Naive thymus-derived CD4-positive, alpha-beta T cell (primary cell): ENCODE measurements at regions not wholly inside any gene's neighbourhood (a gene's known extent, or its start where the extent isn't known, plus 50 kb on each side); places are given as distances from the start of the nearest gene placed in this dataset.
A peak's percentile ranks its signal among the peaks of the same experiment; 100 is the strongest.

Experiments used
- ATAC-seq: fragments of 150-1000 bp; cut with Tn5 transposase; 2 replicates; pipeline ENCODE4 v1.10.0; 2021; ENCODE audit warnings: mild to moderate bottlenecking, moderate library complexity
- CTCF ChIA-PET: fragments of 350-600 bp; sonication (Branson Sonifier 250); formaldehyde crosslinking; loops from one replicate; lab custom pipeline; 2021; ENCODE audit warnings: antibody characterized with exemption; lab: Charles Lee
- POLR2A ChIA-PET: fragments of 350-600 bp; sonication (Branson Sonifier 250); formaldehyde crosslinking; loops from one replicate; lab custom pipeline; 2021; ENCODE audit warnings: antibody characterized with exemption, inconsistent platforms; lab: Charles Lee
- DNase-seq, 9 donors: peaks; one replicate each; pipeline versions ENCODE4 v3.0.0 to v3.0.0-alpha.2; 2020 to 2022; ENCODE audit warnings: mixed read lengths in 1 of 9
- H3K27ac ChIP-seq: one replicate; pipeline ENCODE4 v1.7.0; 2013; ENCODE audit warnings: mild to moderate bottlenecking, low read depth, low read length, moderate library complexity
- H3K27me3 ChIP-seq, 2 donors: one replicate each; pipeline ENCODE4 v1.7.0; 2013; ENCODE audit warnings: low read length in 2 of 2, mild to moderate bottlenecking in 2 of 2, moderate library complexity in 2 of 2; ENCODE audit not compliant: control insufficient read depth in 2 of 2, insufficient read depth in 2 of 2
- H3K36me3 ChIP-seq, 3 experiments: 1 replicate in 2 of 3; 2 replicates in 1 of 3; pipeline ENCODE4 v1.7.0; 2013; ENCODE audit warnings: low read length in 3 of 3, mild to moderate bottlenecking in 3 of 3, moderate library complexity in 1 of 3; ENCODE audit not compliant: insufficient read depth in 3 of 3, control insufficient read depth in 2 of 3
- H3K4me1 ChIP-seq, 2 donors: one replicate each; pipeline ENCODE4 v1.7.0; 2013; ENCODE audit warnings: low read length in 2 of 2, mild to moderate bottlenecking in 2 of 2, moderate library complexity in 1 of 2; ENCODE audit not compliant: control insufficient read depth in 2 of 2, insufficient read depth in 2 of 2
- H3K4me3 ChIP-seq: 2 replicates; pipeline ENCODE4 v1.7.0; 2013; ENCODE audit warnings: mild to moderate bottlenecking, low read length
- H3K9me3 ChIP-seq, 3 experiments: 1 replicate in 2 of 3; 2 replicates in 1 of 3; pipeline ENCODE4 v1.7.0; 2013; ENCODE audit warnings: low read length in 3 of 3; ENCODE audit not compliant: control insufficient read depth in 2 of 3
- H3K27ac Mint-ChIP-seq, 9 donors: one replicate each; pipeline ENCODE4 v1.8.0; 2020 to 2022; ENCODE audit warnings: mixed read lengths in 9 of 9, mild to moderate bottlenecking in 8 of 9, moderate library complexity in 5 of 9, inconsistent platforms in 2 of 9
- H3K27me3 Mint-ChIP-seq, 5 donors: one replicate each; pipeline ENCODE4 v1.8.0; 2021 to 2022; ENCODE audit warnings: mixed read lengths in 5 of 5, mild to moderate bottlenecking in 1 of 5
- H3K36me3 Mint-ChIP-seq, 5 donors: one replicate each; pipeline ENCODE4 v1.8.0; 2020 to 2022; ENCODE audit warnings: mixed read lengths in 5 of 5, mild to moderate bottlenecking in 3 of 5, inconsistent platforms in 1 of 5
- H3K4me1 Mint-ChIP-seq, 7 donors: one replicate each; pipeline ENCODE4 v1.8.0; 2020 to 2022; ENCODE audit warnings: mixed read lengths in 7 of 7, mild to moderate bottlenecking in 3 of 7, inconsistent platforms in 1 of 7
- H3K4me3 Mint-ChIP-seq, 10 donors: one replicate each; pipeline ENCODE4 v1.8.0; 2020 to 2022; ENCODE audit warnings: mild to moderate bottlenecking in 10 of 10, mixed read lengths in 10 of 10, moderate library complexity in 6 of 10, inconsistent platforms in 2 of 10
- H3K9me3 Mint-ChIP-seq, 11 donors: one replicate each; pipeline ENCODE4 v1.8.0; 2020 to 2022; ENCODE audit warnings: mixed read lengths in 11 of 11, mild to moderate bottlenecking in 4 of 11, inconsistent platforms in 1 of 11, moderate library complexity in 1 of 11
- intact Hi-C, 2 donors: fragments of 100-400 bp; cut with micrococcal nuclease; formaldehyde crosslinking; loops; one replicate each; pipeline ENCODE4 v1.15.1; 2023

DNA sequence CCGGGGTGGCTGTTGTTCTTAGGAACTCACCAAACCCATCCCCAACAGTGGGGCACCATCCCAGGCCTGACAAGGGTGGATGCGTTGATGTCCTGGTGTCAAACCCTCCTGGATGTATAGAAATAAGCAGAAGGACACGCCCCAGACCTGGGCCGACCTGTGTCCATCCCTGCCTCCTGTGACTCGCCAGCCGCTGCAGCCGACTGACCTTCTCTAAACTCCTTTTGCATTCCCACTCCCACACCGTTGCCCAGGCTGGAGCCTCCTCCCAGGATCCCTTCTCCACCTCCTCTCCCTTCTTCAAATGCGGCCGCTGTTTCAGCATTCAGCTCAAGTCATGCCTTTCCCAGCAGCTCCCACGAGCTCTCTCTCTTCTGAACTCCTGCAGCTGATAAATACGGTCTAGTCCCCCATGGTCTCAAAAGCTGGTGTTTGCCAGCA is 213.2 kb upstream of the IER5L start:
- DNase-seq (no peak), ATAC-seq (no peak)
- no peaks in the 10 kb centered on the region for H3K36me3 Mint-ChIP-seq
- Histone ChIP-seq H3K9me3 (no peaks in the 10 kb centered on the region), H3K4me3 (no peak overlapping the region), H3K27me3 (no peaks in the 10 kb centered on the region), H3K36me3 (no peaks in the 10 kb centered on the region), H3K4me1 (no peaks in the 10 kb centered on the region), H3K27ac (no peak overlapping the region)
- H3K9me3 Mint-ChIP-seq: no peaks in the 10 kb centered on the region
- CTCF ChIA-PET: no interaction called here
- H3K27me3 Mint-ChIP-seq: peaks cover 0 to 4% (median 0%) of the 10 kb centered on the region in 5 donors
- intact Hi-C loops: no loop called here
- no peak overlapping the region for H3K4me3 Mint-ChIP-seq
- H3K4me1 Mint-ChIP-seq: no peaks in the 10 kb centered on the region
- POLR2A ChIA-PET: interaction anchor here (0.7 to 1.7 kb wide), 2 partner anchors 24 to 215 kb away, joined by 3 to 5 read pairs; no protein-coding TSS in a partner anchor
- no peak overlapping the region for H3K27ac Mint-ChIP-seq

GRCh38 chr9:129390541-129390940 is 212.5 kb upstream of the IER5L start:
- intact Hi-C loops: no loop called here
- H3K27ac Mint-ChIP-seq: no peak overlapping the region
- no peak overlapping the region for H3K4me3 ChIP-seq
- no peak overlapping the region for H3K4me3 Mint-ChIP-seq
- ChIA-PET CTCF (no interaction called here), POLR2A (interaction anchor here (0.7 to 1.7 kb wide), 2 partner anchors 24 to 215 kb away, joined by 3 to 5 read pairs; no protein-coding TSS in a partner anchor)
- H3K9me3 Mint-ChIP-seq: no peaks in the 10 kb centered on the region
- ATAC-seq: no peak
- no peaks in the 10 kb centered on the region for H3K4me1 Mint-ChIP-seq
- no peaks in the 10 kb centered on the region for H3K36me3 Mint-ChIP-seq
- no peaks in the 10 kb centered on the region for H3K4me1 ChIP-seq
- H3K27me3 ChIP-seq: no peaks in the 10 kb centered on the region
- no peak for DNase-seq
- H3K27ac ChIP-seq: no peak overlapping the region
- H3K9me3 ChIP-seq: no peaks in the 10 kb centered on the region
- H3K36me3 ChIP-seq: no peaks in the 10 kb centered on the region
- H3K27me3 Mint-ChIP-seq: peaks cover 0 to 4% (median 0%) of the 10 kb centered on the region in 5 donors

DNA sequence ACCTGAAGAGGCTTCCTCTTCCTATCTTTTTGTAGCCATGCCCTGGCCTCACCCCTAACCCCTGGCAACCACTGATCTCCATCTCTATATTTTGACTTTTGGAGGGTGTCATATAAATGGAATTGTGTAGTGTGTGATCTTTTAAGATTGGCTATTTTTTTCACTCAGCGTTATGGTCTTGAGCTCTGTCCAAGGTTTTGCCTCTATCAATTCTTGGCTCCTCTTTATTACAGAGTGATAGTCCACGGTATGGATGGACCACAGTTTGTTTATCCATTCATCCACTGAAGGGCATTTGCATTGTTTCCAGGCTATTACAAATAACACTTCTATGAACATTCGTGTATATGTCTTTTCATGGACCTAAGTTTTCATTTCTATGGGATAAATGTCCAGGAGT is 209.8 kb upstream of the IER5L start:
- H3K4me1 ChIP-seq: peaks cover 0 to 12% of the 10 kb centered on the region in 2 donors
- ChIA-PET CTCF (no interaction called here), POLR2A (no interaction called here)
- Mint-ChIP-seq H3K36me3 (no peaks in the 10 kb centered on the region), H3K27me3 (peaks cover 0 to 4% (median 0%) of the 10 kb centered on the region in 5 donors), H3K4me3 (peak overlapping the region in 1 of 10 donors; percentile 54), H3K9me3 (peaks cover 0 to 3% (median 0%) of the 10 kb centered on the region in 11 donors), H3K4me1 (peaks cover 5 to 19% (median 9%) of the 10 kb centered on the region in 7 donors), H3K27ac (peak overlapping the region in 5 of 9 donors; percentile 5 to 36 (median 23))
- H3K36me3 ChIP-seq: no peaks in the 10 kb centered on the region
- H3K27ac ChIP-seq: no peak overlapping the region
- H3K4me3 ChIP-seq: no peak overlapping the region
- intact Hi-C loops: no loop called here
- DNase-seq: no peak
- H3K27me3 ChIP-seq: no peaks in the 10 kb centered on the region
- H3K9me3 ChIP-seq: no peaks in the 10 kb centered on the region
- ATAC-seq: no peak

DNA sequence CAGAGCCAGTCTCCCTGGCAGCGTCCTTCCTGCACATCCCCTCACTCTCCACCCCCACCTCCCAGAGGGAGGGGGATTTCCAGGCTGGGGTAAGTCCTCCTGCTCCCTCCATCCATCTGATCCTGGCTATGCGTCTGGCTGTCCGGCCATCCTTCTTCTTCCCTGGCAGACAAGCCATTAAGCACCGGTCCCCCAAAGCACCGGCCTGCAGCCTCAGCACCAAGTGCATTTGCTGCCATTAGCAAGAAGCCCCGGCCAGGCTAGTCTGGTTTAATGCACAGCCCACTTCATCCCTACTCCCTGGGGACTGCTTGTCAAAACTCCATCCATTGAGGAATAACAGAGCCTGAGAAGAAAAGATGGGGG is 208.7 kb upstream of the IER5L start:
- ATAC-seq (no peak), DNase-seq (no peak)
- peaks cover 0 to 4% (median 0%) of the 10 kb centered on the region in 5 donors for H3K27me3 Mint-ChIP-seq
- intact Hi-C loops: no loop called here
- no peaks in the 10 kb centered on the region for H3K36me3 Mint-ChIP-seq
- ChIA-PET CTCF (interaction anchor here (1.0 kb wide), 1 partner anchor 255 kb away, joined by 3 read pairs; no protein-coding TSS in a partner anchor), POLR2A (no interaction called here)
- H3K27ac Mint-ChIP-seq: no peak overlapping the region
- H3K4me1 ChIP-seq: peaks cover 0 to 12% of the 10 kb centered on the region in 2 donors
- H3K9me3 Mint-ChIP-seq: peaks cover 0 to 3% (median 0%) of the 10 kb centered on the region in 11 donors
- no peaks in the 10 kb centered on the region for H3K27me3 ChIP-seq
- no peak overlapping the region for H3K4me3 ChIP-seq
- H3K36me3 ChIP-seq: no peaks in the 10 kb centered on the region
- H3K4me1 Mint-ChIP-seq: peaks cover 8 to 19% (median 10%) of the 10 kb centered on the region in 7 donors
- no peak overlapping the region for H3K4me3 Mint-ChIP-seq
- H3K9me3 ChIP-seq: no peaks in the 10 kb centered on the region
- no peak overlapping the region for H3K27ac ChIP-seq

DNA sequence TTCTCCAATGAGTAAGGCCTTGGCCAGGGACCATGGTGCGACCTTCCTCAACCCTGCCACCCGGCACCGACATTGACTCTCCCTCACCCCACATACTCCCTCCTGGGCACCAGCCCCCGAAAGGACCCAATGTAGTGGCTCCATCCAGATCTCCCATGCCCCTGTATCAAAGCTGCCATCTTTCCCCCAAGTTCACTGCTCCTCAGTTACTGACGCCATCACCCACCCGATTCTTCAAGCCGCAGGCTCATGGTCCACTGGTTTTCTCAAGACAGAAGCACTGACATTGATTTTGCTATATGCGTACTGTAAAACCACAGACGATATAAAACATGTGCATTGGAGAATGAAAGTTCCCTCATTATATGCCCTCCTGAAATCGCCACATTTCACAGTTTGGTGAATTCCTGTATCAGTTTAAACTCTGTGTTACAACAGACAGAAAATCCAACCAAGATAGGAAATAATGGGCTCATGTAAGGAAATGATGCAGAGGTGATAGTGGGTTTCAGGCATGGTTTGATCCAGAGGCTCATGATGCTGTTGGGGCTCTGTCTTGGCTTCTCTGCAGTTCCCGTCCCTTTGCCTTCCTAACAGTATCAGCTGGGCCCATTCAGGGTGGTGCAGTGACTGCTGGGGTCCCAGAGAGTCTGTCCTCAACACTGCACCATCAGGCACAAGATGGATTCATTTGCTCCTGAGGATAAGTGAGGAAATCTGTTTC is 207.3 kb upstream of the IER5L start:
- CTCF ChIA-PET: no interaction called here
- POLR2A ChIA-PET: no interaction called here

DNA sequence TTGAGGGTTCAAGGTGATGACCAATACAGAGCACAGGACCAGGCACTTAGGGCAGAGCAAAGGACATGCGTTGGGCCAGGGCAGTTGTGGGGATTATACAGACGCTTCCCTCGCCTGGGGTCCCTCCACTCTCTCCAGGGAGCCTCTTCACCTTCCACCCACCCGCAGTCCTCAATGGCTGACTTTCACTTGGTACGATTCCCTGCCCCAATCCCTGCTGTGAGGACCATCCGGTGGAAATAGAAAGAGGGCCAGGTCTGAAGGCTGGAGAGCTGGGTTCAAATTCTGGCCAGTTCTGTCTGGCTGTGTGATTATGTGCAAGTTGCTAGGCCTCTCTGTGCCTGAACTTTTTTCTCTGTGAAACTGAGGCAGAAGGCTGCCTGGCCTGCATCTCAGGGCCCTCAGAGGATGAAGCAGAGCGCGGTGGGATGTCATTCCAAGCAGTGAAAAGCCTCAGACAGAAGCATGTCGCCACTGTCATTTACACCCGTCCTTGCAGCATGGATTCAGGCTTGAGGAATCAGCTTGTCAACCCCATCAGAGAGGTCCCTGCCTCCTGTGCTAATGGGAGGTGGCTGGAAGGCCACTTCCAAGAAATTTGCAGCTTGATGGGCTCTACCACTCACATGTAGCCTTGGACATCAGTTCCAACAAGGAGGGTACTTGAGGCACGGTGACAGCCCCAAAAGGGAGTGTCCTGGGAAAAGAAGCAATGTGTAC is 206.6 kb upstream of the IER5L start:
- Histone ChIP-seq H3K36me3 (no peaks in the 10 kb centered on the region), H3K4me1 (peaks cover 0 to 12% of the 10 kb centered on the region in 2 donors), H3K9me3 (no peaks in the 10 kb centered on the region), H3K4me3 (no peak overlapping the region), H3K27ac (peak overlapping the region; percentile 82), H3K27me3 (no peaks in the 10 kb centered on the region)
- H3K27ac Mint-ChIP-seq: peak overlapping the region; percentile 72 to 96 (median 92)
- no peaks in the 10 kb centered on the region for H3K36me3 Mint-ChIP-seq
- peak overlapping the region; percentile 70 to 86 (median 82) for H3K4me3 Mint-ChIP-seq
- peaks cover 8 to 19% (median 10%) of the 10 kb centered on the region in 7 donors for H3K4me1 Mint-ChIP-seq
- DNase-seq (no peak), ATAC-seq (no peak)
- POLR2A ChIA-PET: interaction anchor here (0.8 to 3.1 kb wide), 9 partner anchors 18 to 245 kb away, joined by 3 to 11 read pairs (median 5); no protein-coding TSS in a partner anchor
- intact Hi-C loops: loop anchor here in 1 of 2 donors (5.0 kb wide), 1 partner anchor 47 kb away; no protein-coding TSS in a partner anchor
- CTCF ChIA-PET: interaction anchor here (0.5 kb wide), 1 partner anchor 878 kb away, joined by 4 read pairs; no protein-coding TSS in a partner anchor
- H3K9me3 Mint-ChIP-seq: peaks cover 0 to 3% (median 0%) of the 10 kb centered on the region in 11 donors
- H3K27me3 Mint-ChIP-seq: peaks cover 0 to 9% (median 0%) of the 10 kb centered on the region in 5 donors

More for the DNA sequence above, 207.3 kb upstream of the IER5L start:
- H3K4me3 Mint-ChIP-seq: peak overlapping the region in 9 of 10 donors; percentile 50 to 86 (median 79)
- no peak overlapping the region for H3K4me3 ChIP-seq
- intact Hi-C loops: no loop called here
- H3K27ac Mint-ChIP-seq: peak overlapping the region in 8 of 9 donors; percentile 77 to 95 (median 91)
- no peak for DNase-seq
- H3K27ac ChIP-seq: no peak overlapping the region
- no peak for ATAC-seq
- no peaks in the 10 kb centered on the region for H3K36me3 ChIP-seq
- peaks cover 0 to 7% (median 0%) of the 10 kb centered on the region in 5 donors for H3K27me3 Mint-ChIP-seq
- peaks cover 8 to 19% (median 10%) of the 10 kb centered on the region in 7 donors for H3K4me1 Mint-ChIP-seq
- peaks cover 0 to 12% of the 10 kb centered on the region in 2 donors for H3K4me1 ChIP-seq
- H3K9me3 Mint-ChIP-seq: peaks cover 0 to 3% (median 0%) of the 10 kb centered on the region in 11 donors
- H3K27me3 ChIP-seq: no peaks in the 10 kb centered on the region
- H3K9me3 ChIP-seq: no peaks in the 10 kb centered on the region
- H3K36me3 Mint-ChIP-seq: no peaks in the 10 kb centered on the region
